Endothelial cell of umbilical vein (primary cell): ENCODE measurements at regions not wholly inside any gene's neighbourhood (a gene's known extent, or its start where the extent isn't known, plus 50 kb on each side); places are given as distances from the start of the nearest gene placed in this dataset.

Experiments used
- BruUV-seq: library from RNA; stranded (reverse); fragments of 400-500 nt; replicated peaks from 2 replicates; lab custom pipeline; 2021; lab: Mats Ljungman, UMichigan
- CTCF ChIA-PET: fragments of 300-600, 350-600 bp; sonication (Branson Sonifier 250); formaldehyde crosslinking; loops from one replicate; lab custom pipeline; 2021; ENCODE audit warnings: antibody characterized with exemption, inconsistent platforms; lab: Charles Lee
- POLR2A ChIA-PET: fragments of 300-600, 350-600 bp; sonication (Branson Sonifier 250); formaldehyde crosslinking; loops from one replicate; lab custom pipeline; 2021; ENCODE audit warnings: antibody characterized with exemption, inconsistent platforms; lab: Charles Lee
- DNase-seq: peaks from one replicate; pipeline ENCODE4 v3.0.0-alpha.2; 2011; ENCODE audit warnings: low read depth, low spot score
- FAIRE-seq: peaks from 2 replicates; lab custom pipeline; 2011; peaks lifted over from hg19 to GRCh38; lab: Jason Lieb, UNC
- H2AFZ ChIP-seq: 2 replicates; pipeline ENCODE4 v1.6.0; 2012; ENCODE audit warnings: low read depth, low read length, control low read depth, inconsistent platforms
- H3K27ac ChIP-seq: 2 replicates; pipeline ENCODE4 v1.5.1; 2011; ENCODE audit warnings: low read depth, mild to moderate bottlenecking, control low read depth, low read length, moderate library complexity; ENCODE audit not compliant: insufficient read depth
- H3K27me3 ChIP-seq, 2 experiments: 2 replicates each; pipeline versions ENCODE4 v1.6.0 to v1.6.1; 2011; ENCODE audit warnings: low read length in 2 of 2, mixed read lengths in 1 of 2; ENCODE audit not compliant: control insufficient read depth in 2 of 2, insufficient read depth in 2 of 2
- H3K36me3 ChIP-seq, 2 experiments: 2 replicates in 1 of 2; 3 replicates in 1 of 2; pipeline ENCODE4 v1.5.1; 2011; ENCODE audit warnings: low read length in 2 of 2, mild to moderate bottlenecking in 1 of 2, moderate library complexity in 1 of 2; ENCODE audit not compliant: control insufficient read depth in 2 of 2, insufficient read depth in 2 of 2; ENCODE audit errors: extremely low read depth in 1 of 2
- H3K4me1 ChIP-seq: 3 replicates; pipeline ENCODE4 v1.5.1; 2011; ENCODE audit warnings: mild to moderate bottlenecking, low read length; ENCODE audit not compliant: control insufficient read depth, insufficient read depth; ENCODE audit errors: extremely low read depth
- H3K4me2 ChIP-seq: 2 replicates; pipeline ENCODE4 v1.6.1; 2011; ENCODE audit warnings: low read length, control low read depth, mixed read lengths; ENCODE audit not compliant: insufficient read depth
- H3K4me3 ChIP-seq, 3 experiments: fragments of 200-600 bp in 1 of 3; sonication (generic), shearing (Covaris generic) in 1 of 3; replicated peaks in 1 of 3; 2 replicates each; pipeline ENCODE4 v1.5.1; 2011 to 2016; ENCODE audit warnings: control low read depth in 3 of 3, low read length in 3 of 3, mild to moderate bottlenecking in 2 of 3, inconsistent platforms in 1 of 3, low read depth in 1 of 3, moderate library complexity in 1 of 3; ENCODE audit not compliant: insufficient read depth in 1 of 3
- H3K79me2 ChIP-seq: 2 replicates; pipeline ENCODE4 v1.6.0; 2012; ENCODE audit warnings: low read length, inconsistent platforms; ENCODE audit not compliant: control insufficient read depth, insufficient read depth
- H3K9ac ChIP-seq: replicated peaks from 2 replicates; pipeline ENCODE3; 2011; ENCODE audit warnings: low read length, control low read depth; ENCODE audit not compliant: insufficient read depth; ENCODE audit errors: extremely low read depth
- H3K9me1 ChIP-seq: replicated peaks from 3 replicates; pipeline ENCODE4 v1.6.0; 2011; ENCODE audit warnings: mild to moderate bottlenecking, low read length; ENCODE audit not compliant: control insufficient read depth, insufficient read depth; ENCODE audit errors: extremely low read depth
- H3K9me3 ChIP-seq: replicated peaks from 2 replicates; pipeline ENCODE4 v1.5.1; 2012; ENCODE audit warnings: low read length, inconsistent platforms; ENCODE audit not compliant: control insufficient read depth, insufficient read depth
- H4K20me1 ChIP-seq: replicated peaks from 2 replicates; pipeline ENCODE3; 2011; ENCODE audit warnings: mild to moderate bottlenecking, low read length; ENCODE audit not compliant: control insufficient read depth, insufficient read depth; ENCODE audit errors: extremely low read depth
- EZH2 ChIP-seq: IDR thresholded peaks from 2 replicates; pipeline ENCODE4 v1.6.1; 2012; ENCODE audit warnings: borderline replicate concordance, low read depth, mild to moderate bottlenecking, moderate library complexity, low read length, inconsistent platforms; ENCODE audit not compliant: severe bottlenecking
- FOS ChIP-seq: IDR thresholded peaks from 2 replicates; pipeline ENCODE4 v1.6.1; 2011; ENCODE audit warnings: mild to moderate bottlenecking, low read length, moderate library complexity, borderline replicate concordance; ENCODE audit not compliant: insufficient read depth
- GATA2 ChIP-seq: IDR thresholded peaks from 2 replicates; pipeline ENCODE4 v1.7.0; 2011; ENCODE audit warnings: low read depth, mild to moderate bottlenecking, moderate library complexity, mixed read lengths, low read length; ENCODE audit not compliant: insufficient read length, insufficient read depth
- JUN ChIP-seq: IDR thresholded peaks from 2 replicates; pipeline ENCODE4 v1.6.1; 2011; ENCODE audit warnings: borderline replicate concordance, low read depth; ENCODE audit not compliant: insufficient read length, insufficient read depth
- MYC ChIP-seq: IDR thresholded peaks from one replicate; pipeline ENCODE4 v1.6.1; 2011; ENCODE audit warnings: mild to moderate bottlenecking, low read depth, low read length
- POLR2A ChIP-seq: IDR thresholded peaks from 2 replicates; pipeline ENCODE4 v1.6.1; 2012; ENCODE audit warnings: low read depth, mild to moderate bottlenecking, control low read depth, low read length
- POLR2AphosphoS5 ChIP-seq: IDR thresholded peaks from 2 replicates; pipeline ENCODE4 v1.6.1; 2012; ENCODE audit warnings: low read depth, mild to moderate bottlenecking, control low read depth, low read length, moderate library complexity; ENCODE audit not compliant: insufficient read depth
- dilution Hi-C: fragments of 300-500 bp; cut with MboI; formaldehyde crosslinking; loops from one replicate; pipeline ENCODE4 v1.15.0; 2019; ENCODE audit warnings: low sequenced_read_pairs; ENCODE audit not compliant: extremely low pct_ligation_motif_present
- intact Hi-C: fragments of 100-400 bp; cut with micrococcal nuclease; formaldehyde crosslinking; loops from one replicate; pipeline ENCODE4 v1.10.0; 2022
- TF ChIP-seq, protein P1 (sequence below): IDR thresholded peaks from 2 replicates; pipeline ENCODE4 v1.6.1; 2011; ENCODE audit not compliant: insufficient read depth, insufficient read length
- TF ChIP-seq, protein P2 (sequence below), 2 donors: IDR thresholded peaks; 1 replicate in 1 of 2; 2 replicates in 1 of 2; pipeline ENCODE4 v1.5.1; 2011; ENCODE audit warnings: low read length in 2 of 2, mild to moderate bottlenecking in 2 of 2, moderate library complexity in 2 of 2, control low read depth in 1 of 2, inconsistent platforms in 1 of 2, low read depth in 1 of 2; ENCODE audit not compliant: insufficient read depth in 1 of 2; ENCODE audit errors: extremely low read depth in 1 of 2

GRCh38 chr3:117626577-117626976, 917.0 kb downstream of the TUSC7 start:
- dilution Hi-C loops (no loop called here), intact Hi-C loops (loop anchor here (5.0 to 10.0 kb wide), 3 partner anchors 66 to 592 kb away; no protein-coding TSS in a partner anchor)
- Histone ChIP-seq H3K4me2 (no peak overlapping the region), H3K27ac (no peak overlapping the region), H4K20me1 (no peaks in the 10 kb centered on the region), H3K79me2 (no peaks in the 10 kb centered on the region), H2AFZ (no peak overlapping the region), H3K9me1 (no peaks in the 10 kb centered on the region), H3K9ac (no peak overlapping the region), H3K9me3 (no peaks in the 10 kb centered on the region), H3K27me3 (no peaks in the 10 kb centered on the region), H3K4me3 (no peak overlapping the region), H3K36me3 (no peaks in the 10 kb centered on the region), H3K4me1 (peaks cover 31% of the 10 kb centered on the region)
- FAIRE-seq (no peak), DNase-seq (no peak)
- TF ChIP-seq FOS = no peak
- TF ChIP-seq, protein P1, sequence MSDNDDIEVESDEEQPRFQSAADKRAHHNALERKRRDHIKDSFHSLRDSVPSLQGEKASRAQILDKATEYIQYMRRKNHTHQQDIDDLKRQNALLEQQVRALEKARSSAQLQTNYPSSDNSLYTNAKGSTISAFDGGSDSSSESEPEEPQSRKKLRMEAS = no peak
- TF ChIP-seq EZH2 = no peak
- TF ChIP-seq, protein P2, sequence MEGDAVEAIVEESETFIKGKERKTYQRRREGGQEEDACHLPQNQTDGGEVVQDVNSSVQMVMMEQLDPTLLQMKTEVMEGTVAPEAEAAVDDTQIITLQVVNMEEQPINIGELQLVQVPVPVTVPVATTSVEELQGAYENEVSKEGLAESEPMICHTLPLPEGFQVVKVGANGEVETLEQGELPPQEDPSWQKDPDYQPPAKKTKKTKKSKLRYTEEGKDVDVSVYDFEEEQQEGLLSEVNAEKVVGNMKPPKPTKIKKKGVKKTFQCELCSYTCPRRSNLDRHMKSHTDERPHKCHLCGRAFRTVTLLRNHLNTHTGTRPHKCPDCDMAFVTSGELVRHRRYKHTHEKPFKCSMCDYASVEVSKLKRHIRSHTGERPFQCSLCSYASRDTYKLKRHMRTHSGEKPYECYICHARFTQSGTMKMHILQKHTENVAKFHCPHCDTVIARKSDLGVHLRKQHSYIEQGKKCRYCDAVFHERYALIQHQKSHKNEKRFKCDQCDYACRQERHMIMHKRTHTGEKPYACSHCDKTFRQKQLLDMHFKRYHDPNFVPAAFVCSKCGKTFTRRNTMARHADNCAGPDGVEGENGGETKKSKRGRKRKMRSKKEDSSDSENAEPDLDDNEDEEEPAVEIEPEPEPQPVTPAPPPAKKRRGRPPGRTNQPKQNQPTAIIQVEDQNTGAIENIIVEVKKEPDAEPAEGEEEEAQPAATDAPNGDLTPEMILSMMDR (IDR thresholded peaks at IDR 0.05; ENCODE audit: extremely low read depth in 1 of 2, insufficient read depth in 1 of 2, low read depth in 1 of 2, low read length in 2 of 2) = no peak
- TF ChIP-seq GATA2 = no peak
- TF ChIP-seq MYC = no peak
- no peak for TF ChIP-seq JUN
- no peak for TF ChIP-seq POLR2AphosphoS5
- TF ChIP-seq POLR2A = no peak
- ChIA-PET CTCF (no interaction called here), POLR2A (no interaction called here)
- BruUV-seq = no TSS peak
